HG02642 (cell line): ENCODE measurements at regions not wholly inside any gene's neighbourhood (a gene's known extent, or its start where the extent isn't known, plus 50 kb on each side); places are given as distances from the start of the nearest gene placed in this dataset.
A peak's percentile ranks its signal among the peaks of the same experiment; 100 is the strongest.

Source experiments
- ATAC-seq: cut with Tn5 transposase; IDR thresholded peaks from one replicate; pipeline ENCODE4 v1.9.1; 2021; ENCODE audit warnings: mild to moderate bottlenecking; ENCODE audit not compliant: unreplicated experiment, poor library complexity

GRCh38 chr1:229180161-229180560, 90.8 kb upstream of the RAB4A start:
- ATAC-seq: no peak

- ATAC-seq: no peak
Observed at GRCh38 chr1:229181419-229181818, 89.5 kb upstream of the RAB4A start.

DNA sequence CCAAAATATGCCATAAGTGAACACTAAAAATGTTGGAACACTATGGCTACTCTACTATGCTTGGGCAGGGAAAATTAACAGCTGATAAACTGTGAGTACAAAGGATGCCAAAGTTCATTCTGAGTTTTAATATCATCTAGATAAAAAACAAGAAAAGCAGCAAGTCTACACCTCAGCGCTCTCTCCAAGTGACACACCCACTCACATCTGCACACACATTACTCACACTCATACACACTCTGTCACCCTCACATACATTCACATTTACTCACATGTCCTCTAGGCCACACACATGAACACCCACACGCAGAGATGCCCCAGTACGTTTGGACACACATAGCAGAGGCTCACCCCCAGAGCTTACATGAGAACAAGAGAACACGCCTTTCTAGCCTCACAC, 87.3 kb upstream of the RAB4A start:
- no peak for ATAC-seq

- no peak for ATAC-seq
Observed at GRCh38 chr1:229184066-229184465, 86.8 kb upstream of the RAB4A start.

- ATAC-seq: no peak
Observed at GRCh38 chr1:229185963-229186362, 84.9 kb upstream of the RAB4A start.

GRCh38 chr1:229186373-229187056, 84.4 kb upstream of the RAB4A start:
- ATAC-seq: peak; percentile 86

DNA sequence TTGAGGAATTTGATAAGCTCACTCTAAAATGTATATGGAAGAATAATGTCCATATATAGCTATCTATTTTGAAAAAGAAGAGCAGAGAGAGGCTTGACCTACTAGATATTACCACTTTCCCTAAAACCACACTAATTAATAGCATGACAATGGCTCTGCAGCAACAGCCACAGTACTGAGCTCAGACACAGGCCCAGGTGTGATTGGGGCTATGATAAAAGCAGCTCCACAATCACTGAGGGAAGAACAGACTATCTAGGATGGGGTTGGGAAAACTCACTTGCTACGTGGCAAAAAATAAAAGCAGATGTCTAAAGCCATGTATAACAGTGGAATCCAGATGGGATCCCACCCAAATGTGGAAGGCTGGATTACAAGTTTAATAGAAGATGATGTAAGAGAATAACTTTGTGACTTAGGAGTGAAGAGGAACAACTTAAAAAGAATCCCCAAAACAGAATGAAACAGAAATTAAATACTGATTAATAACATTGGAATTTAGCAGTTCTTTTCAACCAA, 80.8 kb upstream of the RAB4A start:
- no peak for ATAC-seq

DNA sequence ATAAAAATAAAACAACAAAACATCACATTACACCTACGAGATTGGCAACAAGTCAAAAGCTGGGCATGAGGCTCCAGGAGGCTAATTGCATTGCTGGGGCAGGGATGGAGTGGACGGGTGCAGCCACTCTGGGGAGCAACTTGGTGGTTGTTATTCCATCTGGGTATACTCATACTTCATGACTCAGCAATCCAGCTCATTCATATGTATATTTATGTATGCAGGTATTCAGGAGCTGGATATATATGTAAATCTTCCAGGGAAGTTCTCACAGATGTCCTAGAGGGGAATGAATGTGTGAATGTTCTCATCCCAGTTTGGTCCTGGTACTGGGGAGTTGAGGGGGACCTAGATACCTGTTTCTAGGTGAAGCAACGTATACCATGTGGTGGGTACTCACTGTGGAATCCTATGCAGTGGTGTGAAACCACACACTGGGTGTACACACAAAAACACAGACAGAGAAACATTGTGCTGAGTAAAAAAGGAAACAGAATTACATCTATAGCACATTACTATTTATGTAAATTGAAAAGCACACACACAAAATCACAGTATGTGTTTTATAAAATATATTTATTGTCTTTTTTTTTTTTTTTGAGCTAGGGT, 79.7 kb upstream of the RAB4A start:
- no peak for ATAC-seq

DNA sequence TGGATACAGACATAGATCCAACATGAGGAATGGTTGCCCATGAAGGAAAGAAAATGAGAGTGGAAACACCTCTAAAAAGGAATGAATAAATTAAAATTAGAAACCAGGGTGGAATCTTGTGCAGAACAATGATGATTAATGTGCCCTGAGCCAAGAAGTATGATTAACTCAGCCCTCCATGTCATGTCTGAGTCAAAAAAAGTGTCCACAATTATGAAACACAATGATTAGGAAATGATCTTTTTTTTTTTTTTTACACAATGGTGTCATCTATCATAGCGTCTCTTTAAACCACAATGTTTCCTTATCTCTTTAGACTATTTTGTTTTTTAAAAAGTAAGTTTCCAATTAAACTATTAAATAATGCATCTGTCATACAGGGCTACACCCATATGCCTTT, 78.9 kb upstream of the RAB4A start:
- ATAC-seq: no peak

DNA sequence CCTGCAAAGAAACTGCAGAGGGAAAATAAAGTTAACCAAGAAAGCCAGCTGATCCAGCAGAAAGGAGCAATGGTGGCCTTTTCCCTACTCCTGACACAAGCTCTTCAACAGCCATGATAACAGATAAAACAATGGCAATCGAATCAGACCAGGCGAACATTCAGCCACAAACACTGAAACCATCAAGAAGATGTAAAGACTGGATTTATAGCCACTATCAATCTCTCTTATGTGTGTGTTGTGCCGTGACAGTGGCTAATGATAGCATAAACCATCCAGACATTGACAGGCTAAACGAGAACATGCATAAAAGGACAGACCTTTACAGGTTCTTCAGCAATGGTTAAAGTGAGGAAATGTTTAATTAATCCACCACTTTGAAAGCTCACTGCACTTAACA, 78.1 kb upstream of the RAB4A start:
- no peak for ATAC-seq

DNA sequence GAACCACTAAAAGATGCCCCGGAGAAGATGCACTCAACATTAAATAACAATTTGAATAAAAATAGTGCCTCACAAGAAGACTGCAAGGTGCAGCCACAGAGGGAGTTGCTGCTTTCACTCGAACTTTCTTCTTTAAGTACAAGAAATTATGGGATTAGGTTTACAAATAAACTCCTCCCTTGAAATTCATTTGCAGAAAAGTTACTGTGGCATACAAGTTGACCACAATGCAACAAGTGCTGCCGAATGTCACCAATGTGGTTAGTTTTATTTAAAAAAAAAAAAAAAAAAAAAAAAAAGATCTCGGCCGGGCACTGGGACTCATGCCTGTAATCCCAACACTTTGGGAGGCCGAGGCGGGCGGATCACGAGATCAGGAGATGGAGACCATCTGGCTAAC, 76.8 kb upstream of the RAB4A start:
- no peak for ATAC-seq

DNA sequence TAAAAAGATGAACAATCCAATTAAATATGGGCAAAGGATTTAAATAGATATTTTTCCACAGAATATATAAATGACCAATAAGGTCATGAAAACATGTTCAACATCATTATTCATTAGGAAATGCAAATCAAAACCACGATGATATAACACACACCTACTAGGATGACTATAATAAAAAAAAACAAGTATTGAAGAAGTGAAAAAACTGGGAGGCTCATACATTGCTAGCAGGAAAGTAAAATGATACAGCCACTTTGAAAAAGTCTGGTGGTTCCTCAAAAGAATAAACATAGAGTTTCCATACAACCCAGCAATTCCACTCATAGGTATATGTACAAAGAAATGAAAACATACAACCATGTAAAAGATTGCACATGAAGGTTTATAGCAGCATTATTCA, 75.7 kb upstream of the RAB4A start:
- ATAC-seq: no peak

DNA sequence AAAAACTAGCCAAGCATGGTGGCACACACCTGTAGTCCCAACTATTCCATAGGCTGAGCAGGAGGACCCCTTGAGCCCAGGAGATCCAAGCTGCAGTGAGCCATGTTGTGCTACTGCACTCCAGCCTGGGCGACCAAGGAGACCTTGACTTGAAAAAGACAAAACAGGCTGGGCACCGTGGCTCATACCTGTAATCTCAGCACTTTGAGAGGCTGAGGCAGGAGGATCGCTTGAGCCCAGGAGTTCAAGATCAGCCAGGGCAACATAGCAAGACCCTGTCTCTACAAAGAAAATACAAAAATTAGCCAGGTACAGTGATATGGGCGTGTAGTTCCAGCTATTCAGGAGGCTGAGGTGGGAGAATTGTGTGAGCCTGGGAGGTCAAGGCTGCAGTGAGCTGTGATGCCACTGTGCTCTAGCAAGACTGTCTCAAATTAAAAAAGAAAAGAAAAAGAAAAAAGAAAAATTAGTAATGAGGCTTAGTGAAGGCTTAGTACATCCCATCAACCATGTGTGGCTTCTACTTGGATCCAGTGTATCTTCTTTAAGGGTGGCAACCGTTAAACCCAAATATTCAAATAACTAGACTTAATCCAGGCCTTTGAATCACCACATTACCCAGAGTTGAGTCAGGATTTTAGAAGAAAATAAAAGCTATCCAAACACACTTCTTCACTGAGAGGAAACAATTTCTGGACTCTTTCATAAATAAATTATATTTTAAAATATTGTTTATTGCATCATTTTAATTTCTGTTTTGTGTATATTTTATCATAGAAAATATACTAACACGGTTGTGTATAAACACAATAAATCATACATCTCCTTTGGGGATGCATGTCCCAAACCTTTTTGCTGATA, 74.3 kb upstream of the RAB4A start:
- ATAC-seq: no peak

GRCh38 chr1:229197265-229197585, 73.7 kb upstream of the RAB4A start:
- ATAC-seq: no peak

DNA sequence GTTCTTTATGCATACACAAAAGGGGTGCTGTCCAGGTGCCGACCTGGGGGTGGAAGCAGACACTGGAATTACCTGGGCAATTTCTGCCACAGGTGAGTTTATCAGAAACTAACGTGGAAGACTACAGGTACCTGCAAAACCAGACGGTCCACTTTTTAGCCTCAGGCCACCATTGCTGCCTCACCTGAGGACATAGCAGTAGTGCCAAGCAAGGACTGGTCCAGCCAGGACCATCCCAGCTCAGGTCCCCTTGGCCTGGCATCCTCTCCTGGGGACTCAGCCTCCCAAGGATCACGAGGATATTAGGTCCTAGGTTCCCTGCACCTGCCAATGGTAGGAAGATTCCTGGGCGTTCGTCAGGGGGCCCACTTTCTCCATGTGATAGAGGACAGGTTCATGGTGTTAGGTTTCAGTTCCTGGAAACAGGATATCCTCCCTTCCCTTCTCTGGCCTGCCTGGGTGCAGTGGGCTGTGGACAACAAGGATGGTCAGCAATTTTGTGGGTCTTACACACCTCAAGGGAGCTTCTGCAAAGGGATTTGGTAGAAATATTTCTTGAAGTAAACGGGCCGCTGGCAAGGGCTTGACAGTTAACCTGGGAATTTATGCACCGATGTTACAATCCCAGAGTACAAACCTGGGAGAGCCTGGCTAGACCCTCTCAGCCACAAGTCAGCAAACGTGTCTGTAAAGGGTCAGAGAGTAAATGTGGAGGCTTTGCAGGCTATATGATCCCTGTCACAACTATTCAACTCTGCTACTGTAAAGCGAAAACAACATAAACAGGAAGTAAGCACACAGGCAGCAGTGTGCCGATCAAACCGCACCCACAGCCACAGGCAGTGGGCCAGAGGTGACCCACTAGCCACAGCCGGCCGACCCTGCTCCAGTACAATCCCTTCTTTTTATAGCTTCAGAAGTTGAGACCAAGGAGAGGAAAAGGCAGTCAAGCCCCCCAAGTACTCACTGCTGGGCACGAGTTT, 71.4 kb upstream of the RAB4A start:
- no peak for ATAC-seq

GRCh38 chr1:229203030-229203751, 67.7 kb upstream of the RAB4A start:
- no peak for ATAC-seq

DNA sequence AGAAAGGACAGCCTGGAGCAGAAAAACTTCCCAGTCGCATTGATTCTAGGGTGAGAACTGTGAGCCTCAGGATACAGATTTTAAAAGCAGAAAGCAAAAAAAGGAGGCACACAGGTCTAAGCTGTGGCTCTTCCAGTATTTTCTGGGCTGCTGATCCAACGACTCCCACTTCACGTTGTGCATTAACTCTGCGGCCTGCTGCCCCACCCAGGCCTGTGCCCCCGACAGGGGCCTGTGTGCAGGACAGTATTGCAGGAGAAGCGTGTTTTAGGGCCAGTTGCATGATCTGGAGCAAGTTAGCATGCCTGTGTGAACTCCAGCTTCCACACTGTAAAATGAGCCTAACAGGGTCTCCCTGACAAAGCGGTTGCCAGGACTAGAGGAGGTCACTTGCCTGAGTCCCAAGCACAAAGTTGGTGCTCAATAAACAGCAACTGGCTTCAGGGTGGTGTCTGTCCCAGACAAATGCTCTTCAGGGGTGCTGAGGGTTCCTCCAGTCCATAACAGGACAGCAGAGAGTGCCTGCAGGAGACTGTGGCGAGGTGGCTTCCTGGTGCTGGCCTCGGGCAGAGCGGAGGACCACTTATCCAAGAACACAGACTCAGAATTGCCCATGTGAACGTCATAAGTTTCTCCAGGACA, 66.8 kb upstream of the RAB4A start:
- no peak for ATAC-seq

DNA sequence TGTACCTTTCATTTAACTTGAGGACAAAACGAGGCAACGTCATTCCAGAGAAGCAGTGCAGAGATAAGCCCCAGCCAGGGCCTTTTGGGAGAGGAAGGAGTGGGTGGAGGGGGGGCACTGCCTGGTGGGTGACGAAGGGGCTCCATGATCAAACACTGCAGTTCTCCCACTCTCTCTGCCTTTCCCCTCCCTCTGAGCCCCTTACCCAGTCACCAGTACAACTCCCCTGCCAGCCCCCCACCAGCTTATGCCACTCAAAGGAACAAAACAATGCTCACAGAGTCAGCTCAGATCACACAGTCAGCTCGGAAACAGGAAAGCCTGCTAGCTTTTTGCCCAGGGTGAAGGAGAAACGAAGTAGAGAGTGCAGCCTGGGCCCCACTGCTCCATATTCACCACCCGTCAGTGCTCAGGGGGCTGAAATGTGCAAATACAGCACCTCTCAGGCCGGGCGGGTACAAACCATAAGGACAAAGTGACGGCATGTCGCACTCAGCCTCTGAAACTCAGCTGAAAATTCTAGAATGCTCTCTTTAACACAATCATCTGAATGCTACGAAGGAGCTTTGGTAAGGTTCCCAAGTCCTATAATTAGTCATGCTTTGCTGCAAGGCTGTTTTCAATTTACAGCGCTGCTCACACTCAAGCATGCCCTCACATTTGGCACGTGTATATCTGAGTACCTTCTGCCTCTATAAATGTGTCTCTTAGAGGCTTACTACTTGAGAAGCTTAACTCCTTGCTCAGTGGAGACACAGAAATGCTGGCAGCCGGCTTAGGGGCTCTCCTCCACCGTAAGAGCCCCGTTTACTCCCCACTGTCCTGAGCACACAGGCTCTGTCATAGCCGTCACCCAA, 65.8 kb upstream of the RAB4A start:
- ATAC-seq: no peak
